Ovary (tissue), 7 donors: ENCODE measurements at regions not wholly inside any gene's neighbourhood (a gene's known extent, or its start where the extent isn't known, plus 50 kb on each side); places are given as distances from the start of the nearest gene placed in this dataset.

ENCODE experiments used
- DNase-seq, 5 donors: peaks; one replicate each; pipeline ENCODE4 v3.0.0-alpha.2; 2019 to 2020
- H3K27ac ChIP-seq, 2 donors: fragments of 200-600 bp; one replicate each; pipeline versions ENCODE4 v1.5.1 to v1.8.0; 2019 to 2022
- H3K27me3 ChIP-seq: fragments of 200-600 bp; one replicate; pipeline ENCODE4 v1.8.0; 2022
- H3K36me3 ChIP-seq: fragments of 200-600 bp; sonication (generic); one replicate; pipeline ENCODE4 v1.5.1; 2019
- H3K4me1 ChIP-seq: one replicate; pipeline ENCODE4 v1.8.1; 2013; ENCODE audit warnings: mild to moderate bottlenecking, moderate library complexity; ENCODE audit not compliant: insufficient read depth
- H3K4me3 ChIP-seq: fragments of 200-600 bp; sonication (generic); one replicate; pipeline ENCODE4 v1.5.1; 2017
- H3K9me3 ChIP-seq, 2 donors: fragments of 200-600 bp in 1 of 2; sonication (generic) in 1 of 2; one replicate each; pipeline versions ENCODE4 v1.5.1 to v1.8.1; 2013 to 2019; ENCODE audit warnings: mild to moderate bottlenecking in 1 of 2, moderate library complexity in 1 of 2
- EP300 ChIP-seq: sonication (generic); formaldehyde crosslinking; IDR thresholded peaks from one replicate; pipeline ENCODE4 v1.6.1; 2017; ENCODE audit warnings: antibody characterized with exemption
- POLR2A ChIP-seq: fragments of 450-650 bp; IDR thresholded peaks from one replicate; pipeline ENCODE4 v1.6.1; 2017; ENCODE audit warnings: antibody characterized with exemption, mild to moderate bottlenecking, moderate library complexity
- WGBS, 3 donors: extraction: QIAGEN DNeasy Blood & Tissue Kit in 1 of 3; methylation state at CpG; one replicate each; pipeline versions ENCODE4 v1.1.5 to v1.1.7; 2013 to 2017; 5-methylcytosine and 5-hydroxymethylcytosine counted together
- intact Hi-C, 4 donors: fragments of 100-400 bp; cut with DNase I; formaldehyde crosslinking; loops; one replicate each; pipeline versions ENCODE4 v1.11.0 to v1.15.1; 2022 to 2023
- TF ChIP-seq, protein P1 (sequence below), 3 donors: fragments of 450-650 bp in 2 of 3; fragments of 200-600 bp in 1 of 3; IDR thresholded peaks; one replicate each; pipeline versions ENCODE4 v1.5.1 to v1.8.0; 2016 to 2022; ENCODE audit warnings: antibody characterized with exemption in 3 of 3, mild to moderate bottlenecking in 1 of 3
- donor health status: DM: no; HTN: no; CAD: no; lungs with moderate emphysema.
- donor health status: DM: no; HTN: no; CAD: no.
- donor health status: Bipolar disorder and iron deficiency.
- donor health status: DM: no; HTN: no; CAD: no.
- donor health status: DM: yes; HTN: yes; CAD: no.

DNA sequence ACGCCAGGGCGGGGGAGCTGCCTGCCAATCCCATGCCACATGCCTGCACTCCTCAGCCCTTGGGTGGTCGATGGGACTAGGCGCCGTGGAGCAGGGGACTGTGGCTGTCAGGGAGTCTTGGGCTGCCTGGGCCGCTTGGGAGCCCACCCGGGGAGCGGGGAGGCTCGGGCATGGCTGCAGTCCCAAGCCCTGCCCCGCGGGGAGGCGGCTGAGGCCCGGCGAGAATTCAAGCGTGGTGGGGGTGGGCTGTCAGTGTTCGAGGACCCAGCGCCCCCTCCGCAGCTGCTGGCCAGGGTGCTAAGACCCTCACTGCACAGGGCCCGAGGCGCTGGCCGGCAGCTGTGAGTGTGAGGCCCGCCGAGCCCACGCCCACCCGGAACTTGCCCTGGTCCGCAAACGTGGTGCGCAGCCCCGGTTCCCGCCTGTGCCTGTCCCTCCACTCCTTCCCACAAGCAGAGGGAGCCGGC, 83.2 kb upstream of the DMRTA1 start:
- no peak overlapping the region for H3K27ac ChIP-seq

DNA sequence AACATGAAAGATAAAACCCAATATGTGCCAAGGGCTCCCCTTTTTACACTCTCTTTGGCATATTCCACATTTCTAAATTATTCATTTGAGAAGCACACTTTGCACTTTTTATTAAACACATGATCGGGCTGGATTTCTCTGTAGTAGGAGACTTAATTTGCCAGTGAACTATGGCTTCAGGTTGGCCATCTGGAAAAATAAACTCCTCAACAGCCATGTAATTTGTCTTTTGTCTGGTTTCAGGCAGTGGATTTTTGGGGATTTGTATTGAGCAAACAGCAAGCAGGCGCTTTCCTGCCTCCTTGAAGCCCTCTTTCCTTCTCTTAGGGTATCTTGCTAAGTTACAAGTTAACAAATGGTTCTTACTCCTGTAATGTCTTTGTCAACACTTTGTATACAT, 73.0 kb upstream of the DMRTA1 start:
- H3K4me1 ChIP-seq: no peaks in the 10 kb centered on the region
- intact Hi-C loops: no loop called here
- no peak overlapping the region for H3K4me3 ChIP-seq
- H3K9me3 ChIP-seq: no peaks in the 10 kb centered on the region
- no peaks in the 10 kb centered on the region for H3K36me3 ChIP-seq
- WGBS, 3 donors: 48 to 59% (median 55%) methylated on average over 2 of the region's 2 CpGs
- TF ChIP-seq, protein P1, sequence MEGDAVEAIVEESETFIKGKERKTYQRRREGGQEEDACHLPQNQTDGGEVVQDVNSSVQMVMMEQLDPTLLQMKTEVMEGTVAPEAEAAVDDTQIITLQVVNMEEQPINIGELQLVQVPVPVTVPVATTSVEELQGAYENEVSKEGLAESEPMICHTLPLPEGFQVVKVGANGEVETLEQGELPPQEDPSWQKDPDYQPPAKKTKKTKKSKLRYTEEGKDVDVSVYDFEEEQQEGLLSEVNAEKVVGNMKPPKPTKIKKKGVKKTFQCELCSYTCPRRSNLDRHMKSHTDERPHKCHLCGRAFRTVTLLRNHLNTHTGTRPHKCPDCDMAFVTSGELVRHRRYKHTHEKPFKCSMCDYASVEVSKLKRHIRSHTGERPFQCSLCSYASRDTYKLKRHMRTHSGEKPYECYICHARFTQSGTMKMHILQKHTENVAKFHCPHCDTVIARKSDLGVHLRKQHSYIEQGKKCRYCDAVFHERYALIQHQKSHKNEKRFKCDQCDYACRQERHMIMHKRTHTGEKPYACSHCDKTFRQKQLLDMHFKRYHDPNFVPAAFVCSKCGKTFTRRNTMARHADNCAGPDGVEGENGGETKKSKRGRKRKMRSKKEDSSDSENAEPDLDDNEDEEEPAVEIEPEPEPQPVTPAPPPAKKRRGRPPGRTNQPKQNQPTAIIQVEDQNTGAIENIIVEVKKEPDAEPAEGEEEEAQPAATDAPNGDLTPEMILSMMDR (IDR thresholded peaks at IDR 0.05): no peak
- TF ChIP-seq EP300: no peak
- no peak for TF ChIP-seq POLR2A
- no peak overlapping the region for H3K27ac ChIP-seq
- H3K27me3 ChIP-seq: no peaks in the 10 kb centered on the region
- DNase-seq: no peak

More for the DNA sequence above, 83.2 kb upstream of the DMRTA1 start:
- Histone ChIP-seq H3K36me3 (no peaks in the 10 kb centered on the region), H3K4me1 (no peaks in the 10 kb centered on the region), H3K4me3 (no peak overlapping the region), H3K27me3 (no peaks in the 10 kb centered on the region), H3K9me3 (no peaks in the 10 kb centered on the region)
- DNase-seq: no peak
- intact Hi-C loops: no loop called here
- WGBS, 3 donors: 88 to 91% (median 88%) methylated on average over 27 to 31 of the region's 31 CpGs
- TF ChIP-seq EP300 (no peak), POLR2A (no peak)
- TF ChIP-seq, protein P1 (IDR thresholded peaks at IDR 0.05): no peak

DNA sequence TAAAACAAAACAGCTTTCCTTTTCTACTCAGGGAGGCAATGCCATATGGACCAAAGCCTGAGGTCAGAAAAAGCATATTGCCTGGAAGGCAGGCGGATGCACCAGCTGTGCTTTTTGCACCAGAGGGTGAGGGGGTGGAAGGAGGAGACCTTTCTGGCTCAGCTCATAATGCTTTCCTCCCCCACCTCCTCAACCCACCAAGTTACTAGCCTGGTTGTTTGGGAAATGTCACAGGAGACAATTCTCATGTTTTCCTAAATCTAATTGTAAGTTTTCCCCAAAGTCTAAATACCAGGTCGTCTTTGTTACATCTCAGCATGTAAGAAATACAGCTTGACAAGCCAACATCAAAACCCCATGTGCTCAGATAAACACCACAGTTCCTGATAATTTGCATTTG, 72.6 kb upstream of the DMRTA1 start:
- Histone ChIP-seq H3K4me3 (no peak overlapping the region), H3K36me3 (no peaks in the 10 kb centered on the region), H3K27me3 (no peaks in the 10 kb centered on the region), H3K9me3 (no peaks in the 10 kb centered on the region), H3K4me1 (no peaks in the 10 kb centered on the region), H3K27ac (no peak overlapping the region)
- TF ChIP-seq, protein P1 (IDR thresholded peaks at IDR 0.05): no peak
- TF ChIP-seq EP300 (no peak), POLR2A (no peak)
- intact Hi-C loops: no loop called here
- no peak for DNase-seq
- 7 to 23% (median 15%) methylated on average over 2 of the region's 2 CpGs for WGBS, 3 donors

DNA sequence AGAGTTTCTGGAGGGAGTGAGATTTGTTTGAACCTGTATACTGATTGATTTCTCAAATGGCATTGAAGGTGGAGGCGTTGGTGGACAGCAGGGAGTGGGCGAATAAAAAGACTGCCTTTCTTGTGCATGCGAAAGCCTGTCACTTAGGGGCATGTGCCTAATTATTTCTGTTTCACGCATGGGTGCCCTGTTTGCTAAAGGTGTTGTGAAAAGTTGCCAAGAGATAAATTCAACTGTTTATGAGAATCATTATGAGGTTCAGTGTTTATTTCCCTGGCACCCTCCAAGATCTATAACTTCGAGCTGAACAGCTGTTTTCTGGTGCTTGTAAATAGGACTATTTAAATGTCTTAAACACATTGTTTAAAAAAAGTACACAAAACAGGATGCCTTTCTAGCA, 67.4 kb upstream of the DMRTA1 start:
- no peak overlapping the region for H3K4me3 ChIP-seq
- no peak for DNase-seq
- 27 to 34% (median 28%) methylated on average over 5 of the region's 5 CpGs for WGBS, 3 donors
- H3K9me3 ChIP-seq: no peaks in the 10 kb centered on the region
- intact Hi-C loops: no loop called here
- TF ChIP-seq, protein P1 (IDR thresholded peaks at IDR 0.05): no peak
- TF ChIP-seq POLR2A (no peak), EP300 (no peak)
- no peaks in the 10 kb centered on the region for H3K4me1 ChIP-seq
- no peaks in the 10 kb centered on the region for H3K27me3 ChIP-seq
- H3K36me3 ChIP-seq: no peaks in the 10 kb centered on the region
- H3K27ac ChIP-seq: no peak overlapping the region

DNA sequence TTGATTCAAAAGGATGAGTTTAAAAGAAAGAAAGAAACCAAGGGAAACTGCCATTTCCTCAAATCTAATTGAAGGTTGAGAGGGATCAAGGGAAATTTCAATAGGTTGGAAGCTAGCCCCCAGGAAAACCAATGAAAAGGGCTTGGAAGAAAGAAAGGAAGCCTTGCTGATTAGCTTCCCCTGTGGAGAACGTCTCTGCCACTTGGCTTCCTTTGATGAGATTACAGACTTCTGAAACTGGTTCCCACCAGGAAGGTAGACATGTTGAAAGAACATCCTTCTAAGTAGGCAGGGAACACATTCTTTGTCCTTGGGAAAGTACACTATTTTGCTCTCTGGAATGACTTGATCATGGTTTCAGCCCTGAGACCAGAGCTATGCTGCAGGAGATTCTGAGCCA, 65.5 kb upstream of the DMRTA1 start:
- no peaks in the 10 kb centered on the region for H3K36me3 ChIP-seq
- intact Hi-C loops: no loop called here
- no peaks in the 10 kb centered on the region for H3K27me3 ChIP-seq
- no peak overlapping the region for H3K4me3 ChIP-seq
- H3K4me1 ChIP-seq: no peaks in the 10 kb centered on the region
- H3K9me3 ChIP-seq: no peaks in the 10 kb centered on the region
- TF ChIP-seq EP300: no peak
- TF ChIP-seq, protein P1 (IDR thresholded peaks at IDR 0.05): no peak
- TF ChIP-seq POLR2A: no peak
- no peak overlapping the region for H3K27ac ChIP-seq
- no peak for DNase-seq
- WGBS, 3 donors: 22 to 45% (median 30%) methylated on average over 1 of the region's 1 CpG
